ENCODE measurements at regions not wholly inside any gene's neighbourhood (a gene's known extent, or its start where the extent isn't known, plus 50 kb on each side); places are given as distances from the start of the nearest gene placed in this dataset.

DNA sequence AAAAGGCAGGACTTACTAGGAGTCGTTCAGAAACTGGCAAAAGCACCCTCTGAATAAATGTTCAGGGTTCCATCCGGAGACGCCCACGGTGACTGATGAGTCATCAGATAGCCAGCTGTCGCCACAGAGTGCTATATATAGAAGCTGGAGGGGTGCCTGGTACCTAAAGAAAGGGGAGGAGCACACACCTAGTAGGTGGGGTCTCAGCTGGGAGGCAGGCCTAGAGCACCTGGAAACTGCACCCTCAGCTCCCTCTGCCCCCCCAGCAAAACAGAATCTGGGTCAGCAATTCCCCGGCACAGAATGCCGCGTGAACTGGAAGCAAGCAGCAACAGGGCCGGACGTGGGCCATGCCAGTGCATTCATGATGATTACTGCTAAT is 242.0 kb downstream of the BCOR start:
- Histone ChIP-seq H3K36me3 (ENCODE audit: insufficient read depth, low read length) (no peaks in the 10 kb centered on the region), H3K4me1 (ENCODE audit: insufficient read depth, low read length) (peaks cover 61% of the 10 kb centered on the region), H3K27ac (ENCODE audit: low read depth, low read length) (peak overlapping the region; percentile 92), H3K9me3 (ENCODE audit: control insufficient read depth in 1 of 2, low read length in 2 of 2) (no peaks in the 10 kb centered on the region), H3K4me3 (ENCODE audit: low read length in 2 of 2) (peak overlapping the region; percentile 49 to 54), H3K27me3 (ENCODE audit: insufficient read depth, low read length) (no peaks in the 10 kb centered on the region)
- Mint-ChIP-seq H3K27ac (peak overlapping the region; percentile 97 to 99 (median 99)), H3K9me3 (peaks cover 0 to 3% (median 0%) of the 10 kb centered on the region in 8 donors), H3K4me3 (peak overlapping the region; percentile 74 to 93 (median 87)), H3K4me1 (peaks cover 29 to 80% (median 51%) of the 10 kb centered on the region in 4 donors), H3K36me3 (peaks cover 0 to 2% of the 10 kb centered on the region in 2 donors), H3K27me3 (no peaks in the 10 kb centered on the region)
- DNase-seq: peak; percentile 64 to 93 (median 73)
- intact Hi-C loops (cut with micrococcal nuclease): loop anchor here (1.0 to 10.0 kb wide), 7 partner anchors 15 to 1051 kb away; partner anchors contain the start of gene MID1IP1
- POLR2A ChIA-PET (ENCODE audit: partially characterized antibody): interaction anchor here (0.5 to 2.8 kb wide), 16 partner anchors 9 to 424 kb away, joined by 3 to 25 read pairs (median 4); partner anchors contain the start of gene BCOR
- CTCF ChIA-PET (ENCODE audit: partially characterized antibody): interaction anchor here (1.2 to 1.6 kb wide), 2 partner anchors 315 to 321 kb away, joined by 3 read pairs; no protein-coding TSS in a partner anchor

DNA sequence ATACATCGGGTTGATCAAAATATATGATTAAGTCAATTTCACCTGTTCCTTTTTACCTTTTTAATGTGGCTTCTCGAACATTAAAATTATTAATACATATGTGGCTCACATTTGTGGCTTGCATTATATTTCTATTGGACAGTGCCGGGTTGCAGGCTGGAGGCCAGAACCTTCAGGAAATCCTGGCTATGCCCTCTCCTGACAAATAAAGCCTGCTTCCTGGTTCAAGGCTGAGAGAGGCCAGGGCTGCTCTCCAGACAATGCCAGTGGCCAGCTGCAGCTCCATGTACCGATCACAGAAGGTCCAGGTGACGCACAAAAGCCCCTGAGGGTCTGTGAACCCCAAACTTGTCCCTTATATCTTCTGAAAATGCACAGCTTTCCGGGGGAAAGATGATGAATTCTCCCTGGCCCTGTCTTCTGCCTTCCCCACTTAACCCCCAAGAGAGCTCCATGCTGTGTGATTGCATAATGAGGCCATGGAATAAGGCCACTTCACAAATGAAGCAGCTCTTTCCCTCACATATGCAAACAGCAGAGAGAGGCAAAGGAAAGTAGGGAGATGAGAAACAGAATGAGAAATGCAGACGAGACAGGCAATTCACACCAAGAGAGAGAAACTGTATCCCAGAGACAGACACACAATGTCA is 241.2 kb downstream of the BCOR start:
- no peak for DNase-seq
- peak overlapping the region; percentile 58 to 99 (median 98) for H3K27ac Mint-ChIP-seq
- peaks cover 0 to 2% of the 10 kb centered on the region in 2 donors for H3K36me3 Mint-ChIP-seq
- H3K27ac ChIP-seq (ENCODE audit: low read depth, low read length): no peak overlapping the region
- H3K4me3 Mint-ChIP-seq: peak overlapping the region in 3 of 8 donors; percentile 86 to 93 (median 87)
- H3K4me1 ChIP-seq (ENCODE audit: insufficient read depth, low read length): peaks cover 55% of the 10 kb centered on the region
- H3K4me3 ChIP-seq (ENCODE audit: low read length in 2 of 2): no peak overlapping the region
- no peaks in the 10 kb centered on the region for H3K27me3 Mint-ChIP-seq
- H3K36me3 ChIP-seq (ENCODE audit: insufficient read depth, low read length): no peaks in the 10 kb centered on the region
- POLR2A ChIA-PET (ENCODE audit: partially characterized antibody): interaction anchor here (1.3 to 2.8 kb wide), 2 partner anchors 150 to 241 kb away, joined by 4 to 25 read pairs; partner anchors contain the start of gene BCOR
- intact Hi-C loops (cut with micrococcal nuclease): loop anchor here (5.0 to 10.0 kb wide), 3 partner anchors 156 to 1052 kb away; partner anchors contain the start of gene MID1IP1
- peaks cover 0 to 3% (median 0%) of the 10 kb centered on the region in 8 donors for H3K9me3 Mint-ChIP-seq
- CTCF ChIA-PET (ENCODE audit: partially characterized antibody): interaction anchor here (0.7 kb wide), 1 partner anchor 48 kb away, joined by 3 read pairs; no protein-coding TSS in a partner anchor
- no peaks in the 10 kb centered on the region for H3K9me3 ChIP-seq (ENCODE audit: control insufficient read depth in 1 of 2, low read length in 2 of 2)
- H3K4me1 Mint-ChIP-seq: peaks cover 25 to 80% (median 50%) of the 10 kb centered on the region in 4 donors
- no peaks in the 10 kb centered on the region for H3K27me3 ChIP-seq (ENCODE audit: insufficient read depth, low read length)

DNA sequence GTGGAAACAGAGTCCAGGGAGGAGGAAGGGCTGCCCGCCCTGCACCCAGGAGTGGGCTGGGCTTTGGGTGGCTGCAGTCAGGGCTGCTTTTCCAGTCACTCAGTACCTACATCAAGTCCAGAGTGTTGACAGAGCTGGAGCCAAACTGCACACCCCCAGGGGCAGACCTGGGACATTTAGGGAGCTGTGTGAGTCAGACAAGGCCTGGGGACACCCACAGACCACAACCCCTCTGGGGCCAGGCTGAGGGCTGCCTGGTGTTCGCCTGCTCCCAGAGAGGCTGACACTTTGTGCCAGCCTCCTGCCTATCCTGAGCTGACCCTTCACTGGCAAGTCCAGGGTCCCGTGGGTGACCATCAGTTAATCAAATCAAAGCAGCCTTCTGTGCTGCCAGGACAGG is 240.0 kb downstream of the BCOR start:
- Histone ChIP-seq H3K9me3 (ENCODE audit: control insufficient read depth in 1 of 2, low read length in 2 of 2) (no peaks in the 10 kb centered on the region), H3K27me3 (ENCODE audit: insufficient read depth, low read length) (no peaks in the 10 kb centered on the region), H3K27ac (ENCODE audit: low read depth, low read length) (no peak overlapping the region), H3K4me3 (ENCODE audit: low read length in 2 of 2) (no peak overlapping the region), H3K36me3 (ENCODE audit: insufficient read depth, low read length) (no peaks in the 10 kb centered on the region), H3K4me1 (ENCODE audit: insufficient read depth, low read length) (peaks cover 52% of the 10 kb centered on the region)
- intact Hi-C loops (cut with micrococcal nuclease): loop anchor here (5.0 to 10.0 kb wide), 3 partner anchors 155 to 1053 kb away; partner anchors contain the start of gene MID1IP1
- Mint-ChIP-seq H3K27me3 (no peaks in the 10 kb centered on the region), H3K36me3 (peaks cover 0 to 2% of the 10 kb centered on the region in 2 donors), H3K4me1 (peaks cover 19 to 71% (median 44%) of the 10 kb centered on the region in 4 donors), H3K4me3 (no peak overlapping the region), H3K9me3 (peaks cover 0 to 3% (median 0%) of the 10 kb centered on the region in 8 donors), H3K27ac (peak overlapping the region in 2 of 7 donors; percentile 17 to 18)
- DNase-seq: no peak
- ChIA-PET CTCF (ENCODE audit: partially characterized antibody) (no interaction called here), POLR2A (ENCODE audit: partially characterized antibody) (no interaction called here)

DNA sequence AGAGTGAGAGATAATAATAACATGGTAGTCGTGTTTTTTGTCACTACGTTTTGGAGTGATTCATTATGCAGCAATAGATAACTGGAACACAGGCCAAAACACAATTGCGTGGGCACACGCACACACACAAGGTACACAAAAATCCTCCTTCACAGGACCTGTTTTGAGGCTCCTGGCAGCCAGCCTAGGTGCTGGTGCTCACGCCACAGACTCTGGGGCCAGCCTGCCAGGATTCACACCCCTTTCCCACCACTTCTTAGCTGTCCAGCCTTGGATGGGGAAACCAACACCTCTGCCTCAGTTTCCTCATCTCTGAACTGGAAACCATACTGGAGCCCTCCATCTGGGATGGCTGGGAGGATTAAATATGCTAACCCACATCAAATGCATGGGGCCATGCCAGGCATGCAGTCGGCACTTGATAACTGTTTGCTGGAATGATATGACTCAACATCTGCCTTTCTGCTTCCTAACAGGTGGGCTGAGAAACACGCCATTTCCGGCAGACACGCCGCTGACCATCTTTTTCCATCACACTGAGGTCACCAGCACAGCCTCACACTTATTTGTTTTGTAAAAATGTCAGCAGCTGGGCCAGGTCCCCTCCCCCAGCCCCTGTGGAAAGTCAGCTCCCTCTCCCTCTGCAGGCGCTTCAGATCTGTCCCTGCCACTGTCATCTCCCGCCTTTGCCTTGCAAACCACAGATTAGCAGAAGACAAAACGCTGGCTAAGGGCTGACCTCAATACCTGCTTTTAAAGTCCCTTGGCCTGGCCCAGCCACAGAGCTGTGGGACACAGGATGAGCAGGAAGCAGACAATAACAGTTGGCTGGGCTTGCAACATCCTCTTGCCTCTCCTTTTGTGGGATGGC is 237.5 kb downstream of the BCOR start:
- H3K27me3 ChIP-seq (ENCODE audit: insufficient read depth, low read length): no peaks in the 10 kb centered on the region
- H3K27ac Mint-ChIP-seq: peak overlapping the region; percentile 19 to 98 (median 69)
- H3K27ac ChIP-seq (ENCODE audit: low read depth, low read length): no peak overlapping the region
- H3K4me3 Mint-ChIP-seq: peak overlapping the region in 5 of 8 donors; percentile 12 to 67 (median 58)
- H3K36me3 ChIP-seq (ENCODE audit: insufficient read depth, low read length): no peaks in the 10 kb centered on the region
- no peaks in the 10 kb centered on the region for H3K9me3 ChIP-seq (ENCODE audit: control insufficient read depth in 1 of 2, low read length in 2 of 2)
- peaks cover 0 to 3% (median 0%) of the 10 kb centered on the region in 8 donors for H3K9me3 Mint-ChIP-seq
- no peaks in the 10 kb centered on the region for H3K36me3 Mint-ChIP-seq
- intact Hi-C loops (cut with micrococcal nuclease): loop anchor here (5.0 to 10.0 kb wide), 3 partner anchors 152 to 1055 kb away; partner anchors contain the start of gene MID1IP1
- no peaks in the 10 kb centered on the region for H3K27me3 Mint-ChIP-seq
- peaks cover 28% of the 10 kb centered on the region for H3K4me1 ChIP-seq (ENCODE audit: insufficient read depth, low read length)
- H3K4me3 ChIP-seq (ENCODE audit: low read length in 2 of 2): no peak overlapping the region
- POLR2A ChIA-PET (ENCODE audit: partially characterized antibody): no interaction called here
- DNase-seq: peak; percentile 28 to 90 (median 38)
- peaks cover 13 to 49% (median 29%) of the 10 kb centered on the region in 4 donors for H3K4me1 Mint-ChIP-seq
- CTCF ChIA-PET (ENCODE audit: partially characterized antibody): no interaction called here

DNA sequence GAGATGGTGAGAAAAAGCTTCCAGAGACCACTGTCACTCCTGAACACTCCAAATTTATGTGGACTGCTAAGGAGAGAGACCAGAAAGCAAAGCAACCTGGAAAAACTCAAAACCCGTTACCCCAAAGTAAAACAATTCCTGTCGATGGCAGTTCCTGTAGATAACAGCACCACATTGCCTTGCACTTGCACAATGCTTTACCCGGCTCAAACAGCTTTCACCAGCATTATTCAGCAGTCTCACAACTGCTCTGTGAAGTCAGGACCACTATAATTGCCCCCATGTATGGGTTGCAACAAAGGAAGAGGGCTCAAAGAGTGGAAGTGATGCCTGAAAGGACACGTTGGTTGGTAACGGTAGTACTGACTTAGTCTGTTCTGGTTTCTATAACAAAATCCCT is 234.8 kb downstream of the BCOR start:
- H3K27ac Mint-ChIP-seq: no peak overlapping the region
- no peak overlapping the region for H3K4me3 ChIP-seq (ENCODE audit: low read length in 2 of 2)
- no peak overlapping the region for H3K27ac ChIP-seq (ENCODE audit: low read depth, low read length)
- no peak for DNase-seq
- ChIA-PET POLR2A (ENCODE audit: partially characterized antibody) (no interaction called here), CTCF (ENCODE audit: partially characterized antibody) (no interaction called here)
- H3K36me3 Mint-ChIP-seq: no peaks in the 10 kb centered on the region
- H3K27me3 ChIP-seq (ENCODE audit: insufficient read depth, low read length): no peaks in the 10 kb centered on the region
- peaks cover 13% of the 10 kb centered on the region for H3K4me1 ChIP-seq (ENCODE audit: insufficient read depth, low read length)
- H3K4me1 Mint-ChIP-seq: peaks cover 11 to 29% (median 15%) of the 10 kb centered on the region in 4 donors
- intact Hi-C loops (cut with micrococcal nuclease): no loop called here
- H3K27me3 Mint-ChIP-seq: no peaks in the 10 kb centered on the region
- H3K9me3 ChIP-seq (ENCODE audit: control insufficient read depth in 1 of 2, low read length in 2 of 2): no peaks in the 10 kb centered on the region
- peaks cover 0 to 3% (median 0%) of the 10 kb centered on the region in 8 donors for H3K9me3 Mint-ChIP-seq
- no peak overlapping the region for H3K4me3 Mint-ChIP-seq
- no peaks in the 10 kb centered on the region for H3K36me3 ChIP-seq (ENCODE audit: insufficient read depth, low read length)

DNA sequence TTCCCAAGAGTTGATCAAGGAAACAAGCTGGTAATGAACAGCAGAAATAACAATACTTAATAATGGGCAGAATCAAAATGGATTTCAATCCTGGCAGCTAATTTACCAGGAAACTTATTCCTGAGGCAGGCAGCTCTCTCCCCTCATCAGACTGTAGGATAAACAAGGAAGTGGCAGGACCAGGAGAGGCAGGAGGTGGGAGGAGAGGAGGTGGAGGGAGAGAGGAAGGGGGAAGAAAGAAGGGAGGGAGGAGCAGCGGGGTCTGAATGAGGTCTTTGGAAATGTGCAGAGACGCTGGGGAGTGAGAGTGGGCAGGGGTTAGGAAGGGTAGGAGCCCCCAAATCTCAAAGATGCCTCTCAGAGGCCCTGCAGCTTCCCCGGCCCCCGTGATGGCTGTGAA is 231.5 kb downstream of the BCOR start:
- Histone ChIP-seq H3K4me1 (ENCODE audit: insufficient read depth, low read length) (peaks cover 23% of the 10 kb centered on the region), H3K9me3 (ENCODE audit: control insufficient read depth in 1 of 2, low read length in 2 of 2) (no peaks in the 10 kb centered on the region), H3K4me3 (ENCODE audit: low read length in 2 of 2) (no peak overlapping the region), H3K36me3 (ENCODE audit: insufficient read depth, low read length) (no peaks in the 10 kb centered on the region), H3K27me3 (ENCODE audit: insufficient read depth, low read length) (no peaks in the 10 kb centered on the region), H3K27ac (ENCODE audit: low read depth, low read length) (no peak overlapping the region)
- H3K36me3 Mint-ChIP-seq: no peaks in the 10 kb centered on the region
- POLR2A ChIA-PET (ENCODE audit: partially characterized antibody): no interaction called here
- CTCF ChIA-PET (ENCODE audit: partially characterized antibody): no interaction called here
- no peak overlapping the region for H3K27ac Mint-ChIP-seq
- intact Hi-C loops (cut with micrococcal nuclease): no loop called here
- DNase-seq: no peak
- no peaks in the 10 kb centered on the region for H3K27me3 Mint-ChIP-seq
- peaks cover 8 to 33% (median 18%) of the 10 kb centered on the region in 4 donors for H3K4me1 Mint-ChIP-seq
- no peak overlapping the region for H3K4me3 Mint-ChIP-seq
- peaks cover 0 to under 1% (median 0%) of the 10 kb centered on the region in 8 donors for H3K9me3 Mint-ChIP-seq

All from CD4-positive, alpha-beta memory T cell (primary cell).